Raji (cell line): ENCODE measurements at regions not wholly inside any gene's neighbourhood (a gene's known extent, or its start where the extent isn't known, plus 50 kb on each side); places are given as distances from the start of the nearest gene placed in this dataset.

ENCODE experiments used
- POLR2A ChIP-seq: IDR thresholded peaks from 2 replicates; pipeline ENCODE4 v1.6.1; 2011; ENCODE audit warnings: low read depth, low read length, control low read depth; ENCODE audit not compliant: insufficient read depth

DNA sequence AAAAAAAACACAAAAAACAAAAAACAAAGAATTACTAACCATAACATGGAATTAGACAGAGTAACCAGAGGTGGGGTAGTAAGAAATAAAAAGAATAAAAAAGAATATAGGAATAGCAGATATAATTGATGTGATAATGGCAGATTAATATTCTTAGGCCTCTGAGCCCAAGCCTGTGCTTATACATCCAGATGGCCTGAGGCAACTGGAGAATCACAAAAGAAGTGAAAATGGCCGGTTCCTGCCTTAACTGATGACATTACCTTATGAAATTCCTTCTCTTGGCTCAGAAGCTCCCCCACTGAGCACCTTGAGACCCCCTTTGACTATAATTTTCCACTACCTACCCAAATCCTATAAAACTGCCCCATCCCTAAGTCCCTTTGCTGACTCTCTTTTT, 95.1 kb upstream of the MSH6 start:
- no peak for TF ChIP-seq POLR2A

DNA sequence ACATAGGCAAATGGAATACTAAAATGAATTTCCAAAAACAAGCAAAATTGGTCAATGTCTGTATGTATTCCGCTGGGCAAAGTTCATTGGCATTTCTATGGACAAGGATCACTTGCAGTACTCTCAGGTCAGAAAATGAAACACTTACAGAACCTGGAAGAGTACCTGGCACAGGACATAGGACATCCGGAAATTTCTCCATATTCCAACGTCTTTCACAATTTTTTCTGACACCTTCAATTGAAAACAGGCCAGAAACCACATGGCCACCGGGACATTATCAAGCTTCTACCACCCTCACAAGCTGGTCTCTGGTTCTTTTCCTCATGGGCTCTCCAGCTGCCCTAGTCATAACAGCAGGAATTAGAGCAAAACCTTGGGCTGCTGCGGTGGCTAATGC, 96.9 kb upstream of the MSH6 start:
- no peak for TF ChIP-seq POLR2A

GRCh38 chr2:47682216-47682749, 100.7 kb upstream of the MSH6 start:
- no peak for TF ChIP-seq POLR2A

DNA sequence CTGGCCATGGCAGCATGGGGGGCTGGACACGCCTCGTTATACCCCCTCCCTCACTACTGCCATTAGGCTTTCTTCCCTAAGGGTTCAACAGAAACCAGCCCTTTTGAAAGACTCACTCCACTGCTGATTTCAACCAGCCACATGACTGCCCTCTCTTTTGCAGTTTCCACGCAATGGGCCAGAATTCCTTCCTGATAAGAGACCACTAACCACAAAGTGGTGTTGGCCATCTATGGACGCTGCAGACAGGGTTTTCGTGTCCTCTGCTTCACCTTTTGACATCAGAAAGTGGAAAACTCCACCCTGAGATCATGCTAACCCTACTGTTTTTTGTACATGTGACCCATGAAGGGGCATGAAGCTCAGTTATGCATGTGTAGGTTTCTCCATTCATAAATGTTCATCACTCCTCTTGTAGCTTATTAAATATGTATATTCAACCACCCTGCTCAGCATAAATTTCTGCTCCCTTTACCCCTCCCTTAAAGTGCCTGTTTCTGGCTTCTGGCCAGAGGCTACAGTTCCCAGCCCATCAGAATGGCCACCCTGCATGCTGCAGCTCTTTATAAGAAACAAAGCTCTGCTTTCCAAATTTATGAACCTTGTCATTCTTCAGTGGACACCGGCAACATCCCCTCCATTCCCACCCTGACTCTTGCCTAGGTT, 105.6 kb upstream of the KCNK12 start:
- no peak for TF ChIP-seq POLR2A

DNA sequence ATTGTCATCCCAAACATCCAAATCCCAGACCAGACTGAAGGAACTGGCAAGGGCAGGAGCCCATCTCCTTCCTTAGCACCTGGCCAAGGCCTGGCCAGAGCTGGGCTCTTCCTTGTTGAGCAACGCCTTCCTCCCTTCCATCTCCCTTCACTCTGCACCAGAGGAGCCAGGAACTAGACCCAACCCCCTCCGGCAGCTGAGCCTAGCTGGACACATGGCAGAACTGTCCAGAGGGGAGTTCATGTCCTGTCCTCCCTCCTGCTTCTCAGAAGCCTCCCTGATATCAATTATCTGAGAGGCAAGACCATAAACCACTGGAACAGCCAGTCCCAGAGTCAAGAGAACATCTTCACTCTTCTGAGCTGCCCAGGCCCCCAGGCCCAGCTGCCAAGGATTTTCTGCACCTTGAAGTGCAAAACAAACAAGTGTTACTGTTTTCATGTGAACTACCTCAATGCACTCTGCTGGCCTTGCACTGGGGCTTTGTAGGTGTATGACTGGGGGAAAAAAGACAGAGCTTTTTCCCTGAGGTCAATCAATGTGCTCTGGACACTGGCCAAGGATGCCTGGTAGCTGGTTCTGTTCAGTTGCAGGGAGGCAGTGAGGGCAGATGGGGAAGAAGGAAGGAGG, 104.5 kb upstream of the KCNK12 start:
- no peak for TF ChIP-seq POLR2A

- TF ChIP-seq POLR2A = no peak
Measured at GRCh38 chr2:47666332-47666731, 95.5 kb upstream of the KCNK12 start.

GRCh38 chr2:47664817-47665216, 94.0 kb upstream of the KCNK12 start:
- TF ChIP-seq POLR2A = no peak

GRCh38 chr2:47662552-47662951, 91.8 kb upstream of the KCNK12 start:
- TF ChIP-seq POLR2A = peak; percentile 38; the same call in 1 of the 2 replicates

GRCh38 chr2:47661310-47661709, 90.5 kb upstream of the KCNK12 start:
- TF ChIP-seq POLR2A = no peak

- TF ChIP-seq POLR2A = no peak
Measured at GRCh38 chr2:47660168-47660567, 89.4 kb upstream of the KCNK12 start.

- no peak for TF ChIP-seq POLR2A
Measured at GRCh38 chr2:47658646-47659320, 88.0 kb upstream of the KCNK12 start.

DNA sequence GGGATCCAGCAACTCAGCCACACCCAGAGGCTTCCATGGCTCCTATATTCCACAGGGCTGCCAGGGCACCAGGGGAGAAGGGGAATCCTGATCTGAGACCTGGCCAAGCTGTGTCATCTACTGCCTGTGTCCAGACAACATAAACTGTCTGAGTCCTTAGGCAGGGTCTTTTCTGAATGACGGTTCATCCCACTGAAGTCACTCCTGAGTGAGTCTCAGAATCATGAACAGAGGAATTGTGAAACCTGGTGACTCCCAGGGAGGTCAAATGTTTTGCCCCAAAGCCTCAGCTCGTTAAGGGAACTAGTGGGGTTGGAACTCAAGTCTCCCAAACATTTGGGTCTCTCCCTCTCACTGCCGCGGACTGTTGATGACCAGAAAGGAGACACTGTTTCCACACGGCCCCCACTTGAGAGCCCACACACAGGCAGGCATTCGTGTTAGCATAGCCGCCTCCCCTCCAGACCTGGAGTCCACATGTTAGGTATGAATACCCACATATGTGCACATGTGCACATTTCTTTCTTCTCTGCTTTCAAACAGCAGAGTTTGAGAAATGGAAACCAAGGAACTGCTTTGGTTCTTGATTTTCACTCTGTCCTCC, 87.2 kb upstream of the KCNK12 start:
- no peak for TF ChIP-seq POLR2A

- no peak for TF ChIP-seq POLR2A
Measured at GRCh38 chr2:47656715-47657600, 86.2 kb upstream of the KCNK12 start.

GRCh38 chr2:47655563-47655880, 84.7 kb upstream of the KCNK12 start:
- TF ChIP-seq POLR2A = no peak
